D721Med (cell line): ENCODE measurements at regions not wholly inside any gene's neighbourhood (a gene's known extent, or its start where the extent isn't known, plus 50 kb on each side); places are given as distances from the start of the nearest gene placed in this dataset.

Experiments
- DNase-seq: peaks from one replicate; pipeline ENCODE4 v3.0.0; 2011; ENCODE audit warnings: low spot score; ENCODE audit not compliant: insufficient read length
- FAIRE-seq: peaks from 2 replicates; lab custom pipeline; 2011; peaks lifted over from hg19 to GRCh38; lab: Jason Lieb, UNC
- TF ChIP-seq, protein P1 (sequence below): IDR thresholded peaks from 2 replicates; pipeline ENCODE4 v1.5.1; 2012; ENCODE audit warnings: mild to moderate bottlenecking, control low read depth; ENCODE audit not compliant: insufficient read depth; ENCODE audit errors: missing control alignments

DNA sequence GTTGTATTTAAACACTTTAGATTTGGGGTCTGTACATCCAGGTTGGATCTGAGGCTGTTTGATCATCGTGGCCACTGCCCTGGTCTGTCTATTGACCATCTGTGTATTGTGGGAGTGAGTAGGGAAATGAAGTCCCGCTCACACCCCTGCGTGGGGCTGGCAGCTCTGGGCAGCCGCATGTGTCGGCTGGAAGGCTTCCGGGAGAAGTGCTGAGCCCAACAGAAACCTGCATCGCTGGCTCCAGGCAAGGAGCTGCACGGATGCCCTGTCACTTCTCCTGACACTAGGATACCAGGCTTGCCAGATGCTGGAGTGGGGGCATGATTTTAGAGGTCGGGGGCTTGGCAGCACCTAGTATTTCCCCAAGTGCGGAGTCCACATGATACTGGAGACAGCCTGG is 93.6 kb downstream of the PHETA1 start:
- TF ChIP-seq, protein P1, sequence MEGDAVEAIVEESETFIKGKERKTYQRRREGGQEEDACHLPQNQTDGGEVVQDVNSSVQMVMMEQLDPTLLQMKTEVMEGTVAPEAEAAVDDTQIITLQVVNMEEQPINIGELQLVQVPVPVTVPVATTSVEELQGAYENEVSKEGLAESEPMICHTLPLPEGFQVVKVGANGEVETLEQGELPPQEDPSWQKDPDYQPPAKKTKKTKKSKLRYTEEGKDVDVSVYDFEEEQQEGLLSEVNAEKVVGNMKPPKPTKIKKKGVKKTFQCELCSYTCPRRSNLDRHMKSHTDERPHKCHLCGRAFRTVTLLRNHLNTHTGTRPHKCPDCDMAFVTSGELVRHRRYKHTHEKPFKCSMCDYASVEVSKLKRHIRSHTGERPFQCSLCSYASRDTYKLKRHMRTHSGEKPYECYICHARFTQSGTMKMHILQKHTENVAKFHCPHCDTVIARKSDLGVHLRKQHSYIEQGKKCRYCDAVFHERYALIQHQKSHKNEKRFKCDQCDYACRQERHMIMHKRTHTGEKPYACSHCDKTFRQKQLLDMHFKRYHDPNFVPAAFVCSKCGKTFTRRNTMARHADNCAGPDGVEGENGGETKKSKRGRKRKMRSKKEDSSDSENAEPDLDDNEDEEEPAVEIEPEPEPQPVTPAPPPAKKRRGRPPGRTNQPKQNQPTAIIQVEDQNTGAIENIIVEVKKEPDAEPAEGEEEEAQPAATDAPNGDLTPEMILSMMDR: no peak
- FAIRE-seq (no peak), DNase-seq (no peak)

DNA sequence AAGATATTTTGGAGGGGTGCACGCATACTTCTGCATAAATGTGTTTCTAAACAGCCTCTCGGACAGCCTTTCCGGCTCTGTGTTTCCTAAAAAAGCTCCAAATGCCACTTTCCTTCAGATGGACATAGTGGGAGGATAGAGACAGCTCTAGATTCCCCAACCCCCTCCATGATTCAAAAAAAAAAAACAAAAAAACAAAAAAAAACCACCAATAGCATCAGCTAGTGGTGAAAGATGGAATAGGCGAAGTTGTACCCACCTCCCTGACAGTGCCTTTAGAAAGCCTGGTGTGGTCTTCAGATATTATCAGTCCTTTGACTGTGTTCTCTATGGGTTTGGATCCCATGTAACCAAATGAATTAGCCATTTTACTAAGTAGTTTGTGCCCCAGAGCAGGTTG is 94.1 kb downstream of the PHETA1 start:
- DNase-seq: no peak
- TF ChIP-seq, protein P1: peak; percentile 49
- no peak for FAIRE-seq

- DNase-seq (no peak), FAIRE-seq (no peak)
- TF ChIP-seq, protein P1: peak; percentile 34
These were observed 97.0 kb downstream of the PHETA1 start for GRCh38 chr12:111271674-111272418.

- TF ChIP-seq, protein P1: no peak
- FAIRE-seq (no peak), DNase-seq (no peak)
These were observed 98.1 kb downstream of the PHETA1 start for GRCh38 chr12:111270774-111271173.

- TF ChIP-seq, protein P1: no peak
- DNase-seq (no peak), FAIRE-seq (no peak)
These were observed 98.7 kb downstream of the PHETA1 start for GRCh38 chr12:111270239-111270638.

DNA sequence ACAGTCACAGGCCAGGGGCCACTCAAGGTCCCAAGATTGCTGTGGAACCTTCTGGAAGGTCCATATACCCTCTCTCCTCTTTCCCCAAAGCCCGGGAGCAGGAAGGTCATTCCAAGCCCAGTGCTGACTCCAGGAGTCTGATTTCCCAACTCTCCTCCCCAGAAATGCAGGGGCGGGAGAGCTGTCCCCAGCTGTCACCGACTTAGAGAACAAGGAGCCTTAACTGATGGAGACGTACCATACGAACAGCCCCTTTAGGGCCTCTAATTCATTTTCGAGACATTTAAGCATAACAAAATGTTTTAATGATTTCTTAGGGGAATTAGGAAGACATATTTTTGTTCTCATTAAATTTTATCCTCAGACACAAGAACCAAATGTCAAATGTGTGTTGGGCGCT is 99.2 kb downstream of the PHETA1 start:
- DNase-seq: no peak
- FAIRE-seq: no peak

More for the DNA sequence above, 99.2 kb downstream of the PHETA1 start:
- TF ChIP-seq, protein P1: no peak
